GM23248 (cell line): ENCODE measurements at regions not wholly inside any gene's neighbourhood (a gene's known extent, or its start where the extent isn't known, plus 50 kb on each side); places are given as distances from the start of the nearest gene placed in this dataset.

ENCODE experiments used
- DNase-seq: peaks from one replicate; pipeline ENCODE4 v3.0.0-alpha.2; 2015
- H2AFZ ChIP-seq: fragments of 200-600 bp; sonication (generic); 2 replicates; pipeline ENCODE4 v1.6.1; 2016; ENCODE audit warnings: antibody characterized with exemption
- H3F3A ChIP-seq: fragments of 200-600 bp; sonication (generic); 2 replicates; pipeline ENCODE4 v1.6.1; 2016; ENCODE audit warnings: mild to moderate bottlenecking, antibody characterized with exemption, mixed run types; ENCODE audit not compliant: insufficient read depth
- H3K27ac ChIP-seq: fragments of 200-600 bp; sonication (generic); 2 replicates; pipeline ENCODE4 v1.5.1; 2016; ENCODE audit warnings: mild to moderate bottlenecking
- H3K27me3 ChIP-seq: fragments of 200-600 bp; sonication (generic); replicated peaks from 2 replicates; pipeline ENCODE4 v1.6.1; 2016; ENCODE audit warnings: mild to moderate bottlenecking; ENCODE audit not compliant: insufficient read depth
- H3K36me3 ChIP-seq: fragments of 200-600 bp; sonication (generic); 2 replicates; pipeline ENCODE4 v1.6.1; 2016; ENCODE audit warnings: low read depth, mild to moderate bottlenecking
- H3K4me1 ChIP-seq: fragments of 200-600 bp; sonication (generic); 2 replicates; pipeline ENCODE4 v1.6.1; 2016; ENCODE audit warnings: mild to moderate bottlenecking; ENCODE audit not compliant: insufficient read depth
- H3K4me2 ChIP-seq: fragments of 200-600 bp; sonication (generic); one replicate; pipeline ENCODE4 v1.6.1; 2016; ENCODE audit warnings: mild to moderate bottlenecking; ENCODE audit not compliant: unreplicated experiment
- H3K4me3 ChIP-seq: fragments of 200-600 bp; sonication (generic); 2 replicates; pipeline ENCODE4 v1.5.1; 2016; ENCODE audit warnings: mild to moderate bottlenecking
- H3K79me2 ChIP-seq: fragments of 200-600 bp; sonication (generic); 2 replicates; pipeline ENCODE4 v1.6.1; 2016; ENCODE audit warnings: mild to moderate bottlenecking; ENCODE audit not compliant: insufficient read depth
- H3K9ac ChIP-seq: fragments of 200-600 bp; sonication (generic); 2 replicates; pipeline ENCODE4 v1.6.1; 2016; ENCODE audit warnings: mild to moderate bottlenecking
- H3K9me2 ChIP-seq: fragments of 200-600 bp; sonication (generic); 2 replicates; pipeline ENCODE4 v1.6.1; 2016; ENCODE audit warnings: mixed run types, mild to moderate bottlenecking, moderate library complexity; ENCODE audit not compliant: insufficient read depth
- H3K9me3 ChIP-seq: fragments of 200-600 bp; sonication (generic); one replicate; pipeline ENCODE4 v1.6.1; 2017; ENCODE audit warnings: low read depth
- H4K20me1 ChIP-seq: fragments of 200-600 bp; sonication (generic); 2 replicates; pipeline ENCODE4 v1.6.0; 2016; ENCODE audit not compliant: insufficient read depth
- EZH2 ChIP-seq: fragments of 200-600 bp; sonication (generic); IDR thresholded peaks from 2 replicates; pipeline ENCODE4 v1.6.1; 2018; ENCODE audit warnings: antibody characterized with exemption, mild to moderate bottlenecking; ENCODE audit not compliant: insufficient read depth, poor library complexity, severe bottlenecking
- EZH2phosphoT487 ChIP-seq: fragments of 200-600 bp; sonication (generic); IDR thresholded peaks from 2 replicates; pipeline ENCODE4 v1.6.1; 2018; ENCODE audit warnings: antibody characterized with exemption, moderate library complexity, mild to moderate bottlenecking, low read depth; ENCODE audit not compliant: insufficient read depth
- WGBS, 2 experiments: methylation state at CpG; one replicate each; pipeline ENCODE4 v1.1.6; 2015 to 2017; ENCODE audit warnings: low lambda C conversion rate in 2 of 2, low coverage in 1 of 2; ENCODE audit errors: missing lambda C conversion rate in 2 of 2; 5-methylcytosine and 5-hydroxymethylcytosine counted together
- in situ Hi-C: fragments of 300-500 bp; cut with MboI; formaldehyde crosslinking; loops from 2 replicates; pipeline ENCODE4 v1.15.0; 2020

DNA sequence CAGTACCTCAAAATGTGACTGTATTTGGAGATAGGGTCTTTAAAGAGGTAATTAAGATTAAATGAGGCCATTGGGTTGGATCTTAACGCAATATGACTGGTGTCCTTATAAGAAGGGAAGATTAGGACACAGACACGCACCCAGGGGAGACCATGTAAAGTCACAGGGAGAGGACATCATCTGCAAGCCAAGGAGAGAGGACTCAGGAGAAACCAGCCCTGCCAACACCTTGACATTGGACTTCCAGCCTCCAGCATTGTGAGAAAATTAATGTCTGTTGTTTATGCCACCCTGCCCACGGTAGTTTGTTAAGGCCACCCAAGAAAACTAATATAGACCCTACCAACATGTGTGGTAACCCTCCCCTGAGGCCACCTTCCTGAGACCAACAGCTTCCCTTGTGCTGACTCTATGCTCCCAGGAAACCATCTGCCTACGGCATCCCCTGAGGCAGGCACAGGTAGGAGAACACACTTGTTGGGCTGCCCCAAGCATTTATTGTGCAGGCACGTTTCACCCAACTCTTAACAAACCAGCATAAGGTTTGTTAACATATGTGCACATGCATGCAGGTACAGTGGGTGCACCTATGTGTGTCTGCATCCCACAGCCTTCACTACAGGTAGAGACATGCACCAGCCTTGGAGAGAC is 161.5 kb upstream of the AGAP1 start:
- TF ChIP-seq EZH2 (no peak), EZH2phosphoT487 (no peak)

GRCh38 chr2:235333076-235333475 is 160.8 kb upstream of the AGAP1 start:
- no peak overlapping the region for H2AFZ ChIP-seq
- no peak overlapping the region for H3K4me2 ChIP-seq
- 0 out of 2 replicates have a peak, but pooled peaks cover 3% of the 10 kb centered on the region for H3K4me1 ChIP-seq
- H3K27ac ChIP-seq, result no peak overlapping the region
- H3K9ac ChIP-seq, result no peak overlapping the region
- DNase-seq, result no peak
- no peaks in the 10 kb centered on the region for H3K36me3 ChIP-seq
- H3K9me3 ChIP-seq, result no peaks in the 10 kb centered on the region
- in situ Hi-C loops, result no loop called here
- WGBS, 2 experiments, result 52 to 55% methylated on average over 5 of the region's 5 CpGs
- no peaks in the 10 kb centered on the region for H4K20me1 ChIP-seq
- no peaks in the 10 kb centered on the region for H3K9me2 ChIP-seq
- no peaks in the 10 kb centered on the region for H3K79me2 ChIP-seq
- TF ChIP-seq EZH2 (no peak), EZH2phosphoT487 (no peak)
- H3K27me3 ChIP-seq, result 0 out of 2 replicates have a peak, but pooled peaks cover 9% of the 10 kb centered on the region
- no peak overlapping the region for H3K4me3 ChIP-seq
- no peaks in the 10 kb centered on the region for H3F3A ChIP-seq

More for the DNA sequence above, 161.5 kb upstream of the AGAP1 start:
- H3K9me2 ChIP-seq, result no peaks in the 10 kb centered on the region
- no peak overlapping the region for H2AFZ ChIP-seq
- DNase-seq, result no peak
- WGBS, 2 experiments, result 70 to 78% methylated on average over 5 of the region's 5 CpGs
- H3K4me2 ChIP-seq, result no peak overlapping the region
- in situ Hi-C loops, result no loop called here
- H3K27me3 ChIP-seq, result 0 out of 2 replicates have a peak, but pooled peaks cover 9% of the 10 kb centered on the region
- no peaks in the 10 kb centered on the region for H3K9me3 ChIP-seq
- H3K36me3 ChIP-seq, result no peaks in the 10 kb centered on the region
- 0 out of 2 replicates have a peak, but pooled peaks cover 3% of the 10 kb centered on the region for H3K4me1 ChIP-seq
- H3K4me3 ChIP-seq, result no peak overlapping the region
- no peaks in the 10 kb centered on the region for H3F3A ChIP-seq
- no peaks in the 10 kb centered on the region for H3K79me2 ChIP-seq
- no peak overlapping the region for H3K27ac ChIP-seq
- no peak overlapping the region for H3K9ac ChIP-seq
- H4K20me1 ChIP-seq, result no peaks in the 10 kb centered on the region

DNA sequence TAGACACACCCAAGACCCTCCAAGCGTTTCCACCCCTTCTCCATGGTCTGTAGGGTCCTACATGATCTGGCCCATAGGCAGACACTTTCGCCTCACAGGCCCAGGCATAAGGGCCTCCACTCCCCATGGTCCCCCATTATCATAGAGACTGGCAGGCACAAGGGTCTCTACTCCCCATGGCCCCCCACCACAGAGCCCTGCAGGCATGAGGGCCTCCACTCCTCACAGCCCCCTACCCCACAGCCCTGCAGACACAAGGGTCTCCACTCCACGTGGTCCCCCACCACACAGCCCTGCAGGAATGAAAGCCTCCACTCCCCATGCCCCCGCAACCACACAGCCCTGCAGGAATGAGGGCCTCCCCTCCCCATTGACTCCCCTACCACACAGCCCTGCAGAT is 159.7 kb upstream of the AGAP1 start:
- no peak overlapping the region for H3K27ac ChIP-seq
- 52 to 81% methylated on average over 3 to 4 of the region's 4 CpGs for WGBS, 2 experiments
- in situ Hi-C loops, result no loop called here

DNA sequence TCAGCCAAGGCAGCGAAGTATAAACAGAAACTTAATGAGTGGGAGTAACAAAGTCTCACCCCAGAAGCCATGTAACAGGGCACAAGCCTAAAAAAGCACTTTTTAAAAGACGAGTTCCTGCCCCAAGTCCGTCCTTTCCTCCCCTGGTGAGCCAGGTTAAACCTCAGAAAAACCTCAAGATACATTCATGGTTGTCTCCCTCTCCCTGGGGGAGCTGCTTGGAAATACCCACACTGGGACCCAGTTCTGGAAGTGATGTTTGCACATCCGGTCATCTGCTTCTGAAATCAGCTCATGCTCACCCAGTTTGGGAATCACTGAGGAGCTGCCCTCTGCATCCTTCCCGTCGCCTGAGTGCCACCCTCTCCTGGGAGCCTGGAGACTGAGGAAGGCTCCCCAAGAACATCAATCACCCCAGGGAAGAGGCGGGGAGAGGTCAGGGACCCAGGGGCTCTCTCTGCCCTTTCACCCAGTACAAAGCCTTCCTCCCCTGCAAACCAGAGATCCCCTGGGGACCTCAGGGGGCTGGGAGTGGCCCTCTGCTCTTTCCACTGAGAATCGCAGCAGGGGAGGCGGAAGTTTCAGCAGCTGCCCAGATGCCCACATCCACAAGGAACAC is 150.6 kb upstream of the AGAP1 start:
- no peak overlapping the region for H3K4me3 ChIP-seq
- in situ Hi-C loops, result no loop called here
- H3K4me2 ChIP-seq, result no peak overlapping the region
- DNase-seq, result no peak
- H3K9me3 ChIP-seq, result no peaks in the 10 kb centered on the region
- no peak for TF ChIP-seq EZH2phosphoT487
- no peak for TF ChIP-seq EZH2
- H3K27me3 ChIP-seq, result no peaks in the 10 kb centered on the region; the same call in 1 of the 2 replicates
- 77 to 81% methylated on average over 9 of the region's 9 CpGs for WGBS, 2 experiments
- H3F3A ChIP-seq, result peaks cover 11% of the 10 kb centered on the region
- no peak overlapping the region for H3K27ac ChIP-seq
- H3K36me3 ChIP-seq, result no peaks in the 10 kb centered on the region
- H4K20me1 ChIP-seq, result no peaks in the 10 kb centered on the region
- H2AFZ ChIP-seq, result no peak overlapping the region
- H3K9ac ChIP-seq, result no peak overlapping the region
- peaks cover 10% of the 10 kb centered on the region for H3K4me1 ChIP-seq
- no peaks in the 10 kb centered on the region for H3K79me2 ChIP-seq
- H3K9me2 ChIP-seq, result no peaks in the 10 kb centered on the region

More for the DNA sequence above, 159.7 kb upstream of the AGAP1 start:
- no peak overlapping the region for H2AFZ ChIP-seq
- H3K4me3 ChIP-seq, result no peak overlapping the region
- H3K27me3 ChIP-seq, result peaks cover 9% of the 10 kb centered on the region; the same call in 1 of the 2 replicates
- no peaks in the 10 kb centered on the region for H4K20me1 ChIP-seq
- no peaks in the 10 kb centered on the region for H3F3A ChIP-seq
- TF ChIP-seq EZH2phosphoT487 (no peak), EZH2 (no peak)
- H3K36me3 ChIP-seq, result no peaks in the 10 kb centered on the region
- H3K9me2 ChIP-seq, result no peaks in the 10 kb centered on the region
- H3K79me2 ChIP-seq, result no peaks in the 10 kb centered on the region
- no peak overlapping the region for H3K4me2 ChIP-seq
- DNase-seq, result no peak
- no peaks in the 10 kb centered on the region for H3K9me3 ChIP-seq
- 0 out of 2 replicates have a peak, but pooled peaks cover 3% of the 10 kb centered on the region for H3K4me1 ChIP-seq
- H3K9ac ChIP-seq, result no peak overlapping the region
